HG02981 (cell line): ENCODE measurements at regions not wholly inside any gene's neighbourhood (a gene's known extent, or its start where the extent isn't known, plus 50 kb on each side); places are given as distances from the start of the nearest gene placed in this dataset.

Experiments used
- ATAC-seq: cut with Tn5 transposase; IDR thresholded peaks from one replicate; pipeline ENCODE4 v1.9.1; 2021; ENCODE audit warnings: mild to moderate bottlenecking, moderate library complexity; ENCODE audit not compliant: unreplicated experiment

DNA sequence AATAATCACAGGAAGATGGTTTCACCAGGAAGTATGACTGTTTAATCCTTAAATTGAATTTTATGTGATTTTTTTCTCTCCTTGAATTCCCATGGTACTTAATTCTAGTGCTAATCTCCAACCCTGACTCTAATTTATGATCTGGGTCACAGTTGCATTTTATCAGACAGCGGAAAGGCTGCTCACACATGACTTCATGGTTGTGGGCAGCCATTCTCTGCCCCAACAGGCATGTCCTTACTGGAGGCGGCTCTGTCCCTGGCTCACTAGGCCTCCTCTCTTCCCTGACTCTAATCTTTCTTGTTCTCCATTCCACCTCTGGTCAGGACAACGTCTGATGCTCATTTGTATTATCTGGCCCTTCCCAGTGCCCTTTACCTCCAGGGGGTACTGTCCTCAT lies 184.4 kb downstream of the CHST1 start:
- ATAC-seq, result no peak

- ATAC-seq, result no peak
Observed at GRCh38 chr11:45477588-45477987, 187.8 kb downstream of the CHST1 start.

DNA sequence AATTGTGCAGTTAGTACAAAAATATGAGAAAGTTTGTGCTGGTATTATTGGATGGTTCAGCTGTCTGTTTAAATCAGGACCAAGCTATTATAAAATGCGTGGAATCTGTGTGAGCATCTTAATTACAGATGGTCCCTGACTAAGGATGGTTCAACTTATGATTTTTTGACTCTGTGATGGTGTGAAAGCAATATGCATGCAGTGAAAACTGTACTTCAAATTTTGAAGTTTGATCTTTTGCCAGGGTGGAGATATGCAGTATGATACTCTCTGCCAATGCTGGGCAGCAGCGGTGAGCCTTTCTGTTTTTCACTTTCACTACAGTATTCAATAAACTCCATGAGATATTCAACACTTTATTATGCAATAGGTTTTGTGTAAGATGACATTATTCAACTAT lies 189.3 kb downstream of the CHST1 start:
- ATAC-seq, result no peak

DNA sequence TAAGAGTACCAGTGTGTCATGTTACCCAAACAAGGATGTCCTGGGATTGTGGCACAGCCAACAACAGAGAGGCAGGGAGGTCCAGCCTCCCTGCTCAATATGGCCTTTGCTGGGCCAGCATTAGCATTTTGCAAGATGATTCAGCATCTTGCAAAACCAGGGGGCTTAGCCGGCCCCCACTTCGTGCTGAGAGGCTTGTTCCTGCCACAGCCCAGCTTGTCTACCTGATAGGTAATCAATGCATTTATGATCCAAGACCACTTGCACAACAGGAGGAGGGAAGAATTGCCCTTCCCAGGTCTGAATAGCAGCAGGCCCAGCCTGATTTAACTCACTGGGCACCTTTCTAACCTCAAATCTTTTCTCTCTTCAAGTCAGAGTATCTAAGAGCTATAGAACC lies 189.0 kb upstream of the SYT13 start:
- ATAC-seq, result no peak

DNA sequence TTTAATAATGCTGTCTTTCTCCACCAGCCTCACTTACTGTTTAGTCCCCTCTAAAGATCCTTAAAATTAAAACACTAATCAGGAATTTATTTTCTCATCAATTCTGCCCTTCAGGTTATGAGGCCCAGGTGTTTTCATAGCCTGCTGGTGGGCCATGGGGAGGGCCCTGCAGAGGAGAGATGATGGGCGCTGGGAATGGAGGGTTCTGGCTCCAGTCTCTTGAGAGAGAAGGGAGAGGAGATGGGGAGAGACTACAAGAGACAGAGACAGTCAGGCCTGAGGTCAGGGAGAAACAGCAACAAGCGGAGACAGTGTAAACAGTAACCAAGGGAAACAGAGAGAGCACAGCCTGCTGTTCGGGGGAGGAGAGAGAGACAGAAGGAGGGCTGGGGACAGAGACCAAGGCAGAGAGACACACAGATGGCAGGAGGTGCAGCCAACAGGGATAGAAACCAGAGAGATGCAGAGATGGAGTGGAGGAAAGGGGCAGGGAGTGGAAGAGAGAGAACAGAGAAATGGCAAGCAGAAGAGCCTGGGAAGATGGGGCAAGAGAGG lies 187.3 kb upstream of the SYT13 start:
- ATAC-seq, result no peak

- ATAC-seq, result no peak
Observed at GRCh38 chr11:45472716-45473317, 186.7 kb upstream of the SYT13 start.

GRCh38 chr11:45471266-45471665 lies 185.1 kb upstream of the SYT13 start:
- no peak for ATAC-seq

DNA sequence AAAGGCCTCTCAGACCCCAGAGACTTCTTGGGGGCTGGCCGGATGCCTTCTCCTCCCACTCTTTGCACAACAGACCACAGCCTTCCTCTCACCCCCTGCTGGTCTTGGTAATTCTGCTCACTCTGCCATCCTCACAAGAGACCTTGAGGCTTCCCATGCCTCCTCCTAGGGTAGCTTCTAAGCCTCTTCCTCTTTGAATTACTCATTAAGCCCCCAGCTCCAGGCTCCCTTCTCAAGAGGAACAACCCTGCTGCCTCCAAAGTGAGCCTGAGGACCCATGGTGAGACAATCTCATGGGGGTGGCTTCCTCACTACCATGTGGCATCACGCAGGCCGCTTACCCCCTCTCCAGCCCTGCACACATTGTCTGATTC lies 184.6 kb upstream of the SYT13 start:
- ATAC-seq, result no peak

DNA sequence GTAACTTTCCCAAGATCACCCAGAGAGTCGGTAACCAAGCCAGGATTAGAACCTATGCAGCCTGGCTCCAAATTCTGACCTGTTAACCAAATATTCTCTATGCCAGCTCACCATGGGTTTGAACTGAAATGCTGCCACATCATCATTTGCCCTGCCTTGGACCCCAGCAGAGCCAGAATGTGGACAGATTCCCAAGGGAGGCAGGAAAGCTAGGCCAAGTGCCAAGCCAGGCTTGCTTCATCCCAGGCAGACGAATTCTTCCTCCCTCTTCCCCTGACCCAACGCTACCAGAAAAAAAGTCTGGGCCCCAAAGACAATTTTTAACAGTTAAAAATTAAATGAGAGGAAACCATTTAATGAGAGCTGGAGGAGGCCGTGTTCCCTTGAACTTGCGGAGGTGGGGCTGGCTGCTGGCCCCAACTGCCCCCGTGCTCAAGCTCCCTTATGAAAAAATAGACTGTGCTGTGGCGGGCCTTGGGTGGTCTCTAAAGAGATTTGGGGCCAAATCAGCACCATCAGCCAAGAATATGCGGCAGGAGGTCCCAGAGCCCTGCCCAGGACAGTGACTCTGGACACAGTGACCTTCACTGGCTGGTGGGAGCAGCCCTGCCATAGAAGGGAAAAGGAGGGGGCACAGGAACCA lies 184.1 kb upstream of the SYT13 start:
- no peak for ATAC-seq

DNA sequence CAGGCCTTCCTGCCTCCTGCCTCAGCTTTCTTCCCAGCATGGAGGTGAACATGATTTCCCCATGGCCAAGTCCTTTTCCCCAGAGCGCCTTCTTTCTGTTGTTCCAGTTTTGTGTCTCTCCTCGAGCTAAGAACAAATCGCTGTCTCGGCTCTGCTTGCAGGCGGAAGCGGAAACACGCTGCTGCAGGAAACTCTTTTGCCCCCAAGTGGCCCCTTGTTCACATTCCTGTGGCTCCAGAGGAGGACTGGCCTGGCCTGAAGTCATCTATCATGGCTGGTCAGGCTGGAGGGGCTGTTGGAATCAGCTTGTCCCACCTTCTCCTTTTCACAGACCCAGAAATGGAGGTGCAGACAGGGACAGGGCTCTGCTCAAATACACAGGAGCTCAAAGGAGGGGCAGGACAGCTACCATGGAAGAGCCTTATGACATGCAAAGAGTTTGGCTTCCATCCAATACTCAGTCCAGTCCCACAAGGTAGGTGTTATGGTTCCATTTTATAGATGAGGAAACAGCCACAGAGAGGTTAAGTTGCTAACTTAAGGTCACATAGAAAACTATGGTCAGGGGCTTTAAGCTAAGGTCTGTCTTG lies 182.2 kb upstream of the SYT13 start:
- no peak for ATAC-seq

DNA sequence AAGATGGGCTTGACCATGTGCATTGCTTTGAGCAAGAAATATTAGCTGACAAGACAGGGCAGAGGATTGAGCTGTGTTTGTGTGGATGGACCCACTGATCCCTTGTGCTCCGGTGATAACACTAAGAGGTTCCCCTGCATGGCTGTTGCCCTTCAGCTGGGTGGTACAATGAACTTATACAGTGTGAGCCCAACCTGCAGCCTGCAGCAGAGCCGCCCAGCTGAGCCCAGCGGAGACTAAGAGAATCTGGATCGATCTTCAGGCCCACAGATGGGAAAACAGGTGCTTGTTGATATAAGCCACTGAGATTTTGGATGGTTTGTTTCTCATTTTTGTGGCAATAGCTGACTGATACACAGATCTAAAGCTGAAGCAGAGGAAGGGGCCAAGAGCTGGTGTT lies 177.4 kb upstream of the SYT13 start:
- no peak for ATAC-seq

- ATAC-seq, result no peak
Observed at GRCh38 chr11:45461514-45461913, 175.4 kb upstream of the SYT13 start.

GRCh38 chr11:45459491-45459890 lies 173.3 kb upstream of the SYT13 start:
- ATAC-seq, result no peak

DNA sequence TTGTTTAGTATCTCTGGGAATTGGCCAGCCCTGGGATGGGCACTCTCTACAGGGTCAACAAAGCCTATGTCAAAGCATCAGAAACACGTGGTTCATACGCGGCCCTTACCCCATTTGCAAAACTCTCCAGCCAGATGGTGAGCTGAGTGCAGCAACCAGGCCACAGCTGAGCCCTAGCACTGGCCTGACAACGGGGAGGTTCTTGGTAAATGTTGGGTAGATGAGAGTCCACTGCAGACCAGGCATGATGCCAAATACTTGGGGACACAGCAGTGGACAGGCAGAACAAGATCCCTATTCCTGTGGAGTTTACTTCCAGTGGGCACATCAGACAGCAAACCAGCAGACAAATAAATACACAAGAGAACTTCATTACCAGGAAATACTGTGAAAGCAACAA lies 172.1 kb upstream of the SYT13 start:
- ATAC-seq, result no peak

DNA sequence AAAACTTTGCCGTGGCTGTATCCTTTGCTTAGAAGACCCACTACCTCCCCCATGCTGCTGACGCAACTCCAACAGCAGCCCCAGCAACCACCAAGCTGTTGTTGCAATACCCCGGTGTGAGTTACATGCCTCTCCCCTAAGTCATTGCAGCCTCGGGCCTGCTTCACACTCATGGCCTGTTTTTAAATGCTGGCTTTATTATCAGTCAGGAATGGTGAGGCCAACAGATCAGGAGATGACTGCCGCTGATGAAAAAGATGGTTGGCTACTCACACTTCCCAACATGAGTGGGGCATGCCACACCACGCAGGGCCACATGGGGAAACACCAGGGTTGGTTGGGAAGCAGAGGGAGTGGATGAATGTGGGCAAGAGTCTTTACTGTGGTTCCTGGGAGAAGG lies 171.5 kb upstream of the SYT13 start:
- ATAC-seq, result no peak

DNA sequence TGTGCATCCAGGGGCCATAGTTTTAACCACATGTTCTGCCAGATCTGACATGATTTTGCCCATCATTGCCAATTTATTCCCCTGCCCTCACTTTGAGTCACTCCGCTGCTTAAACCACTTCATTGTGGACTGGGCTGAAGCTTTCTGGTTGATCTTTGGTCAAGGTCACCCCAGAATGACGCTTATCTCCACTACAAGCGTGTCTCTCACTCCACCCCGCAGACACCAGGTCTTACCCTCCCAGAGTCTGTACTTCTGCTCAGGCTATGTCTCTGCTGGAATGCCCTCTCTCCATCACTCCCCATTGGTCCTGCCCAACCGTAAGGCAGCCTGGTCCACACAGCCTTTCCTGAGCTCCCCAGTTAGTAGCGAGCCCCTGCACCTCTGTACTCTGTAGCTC lies 170.5 kb upstream of the SYT13 start:
- ATAC-seq, result no peak

DNA sequence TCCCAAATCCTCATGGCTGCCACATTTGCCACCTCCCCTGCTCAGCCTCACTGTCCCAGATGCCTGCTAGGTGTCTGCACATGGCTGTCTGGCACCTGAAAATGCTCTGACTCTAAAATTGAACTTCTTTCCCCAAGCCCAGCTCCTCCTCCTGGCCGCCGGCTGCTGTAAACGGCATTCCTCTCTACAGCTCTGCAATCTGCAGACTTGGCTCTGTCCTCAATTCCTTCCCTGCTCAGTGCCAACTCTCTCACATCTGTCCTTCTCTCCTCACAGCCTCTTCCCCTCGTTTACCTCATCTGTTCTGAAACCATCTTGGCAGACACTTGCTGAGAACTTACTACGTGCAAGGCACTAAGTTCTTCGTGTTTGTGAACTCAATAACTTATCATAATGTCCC lies 169.4 kb upstream of the SYT13 start:
- ATAC-seq, result no peak

DNA sequence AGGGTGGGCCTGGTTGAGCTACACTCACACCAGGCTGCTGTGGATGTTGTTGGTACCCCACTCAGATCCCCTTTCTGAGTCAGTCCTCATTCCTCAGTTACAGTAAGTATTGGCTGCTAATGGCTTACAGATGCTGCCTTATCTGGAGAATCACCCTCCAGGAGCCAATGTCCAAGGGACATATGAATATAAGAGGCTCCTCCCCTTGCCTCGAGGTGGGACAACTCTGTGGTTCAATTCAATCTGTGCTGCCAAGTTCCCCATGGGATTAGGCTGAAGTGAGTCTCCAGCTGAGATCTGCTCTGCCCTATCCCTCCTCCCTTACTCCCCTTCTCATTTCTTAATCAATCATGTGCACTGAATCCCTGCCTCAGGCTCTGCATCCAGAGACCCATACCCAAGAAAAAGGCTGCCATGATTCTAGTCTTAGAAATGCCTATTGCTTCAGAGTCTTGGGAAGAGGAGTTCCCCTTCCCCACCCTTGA lies 168.8 kb upstream of the SYT13 start:
- ATAC-seq, result no peak

DNA sequence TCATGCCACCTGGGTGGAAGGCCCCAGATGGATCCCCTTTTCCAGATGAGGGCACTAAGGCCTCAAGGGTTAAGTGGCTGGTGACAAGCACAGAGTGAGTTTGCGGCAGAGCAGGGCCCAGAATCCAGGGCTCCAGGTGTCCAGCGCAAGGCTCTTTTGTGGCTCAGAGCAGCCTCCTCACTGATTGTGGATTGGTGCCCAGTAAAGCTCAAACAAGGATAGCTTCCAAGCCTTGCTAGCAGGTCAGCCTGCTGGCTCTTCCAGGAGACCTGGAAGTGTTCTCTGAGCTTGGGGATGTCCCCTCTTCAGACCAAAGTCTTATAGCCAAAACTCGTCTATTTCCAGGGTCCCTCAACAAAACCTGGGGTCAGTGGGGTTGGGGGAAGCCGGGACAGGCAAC lies 167.6 kb upstream of the SYT13 start:
- no peak for ATAC-seq

DNA sequence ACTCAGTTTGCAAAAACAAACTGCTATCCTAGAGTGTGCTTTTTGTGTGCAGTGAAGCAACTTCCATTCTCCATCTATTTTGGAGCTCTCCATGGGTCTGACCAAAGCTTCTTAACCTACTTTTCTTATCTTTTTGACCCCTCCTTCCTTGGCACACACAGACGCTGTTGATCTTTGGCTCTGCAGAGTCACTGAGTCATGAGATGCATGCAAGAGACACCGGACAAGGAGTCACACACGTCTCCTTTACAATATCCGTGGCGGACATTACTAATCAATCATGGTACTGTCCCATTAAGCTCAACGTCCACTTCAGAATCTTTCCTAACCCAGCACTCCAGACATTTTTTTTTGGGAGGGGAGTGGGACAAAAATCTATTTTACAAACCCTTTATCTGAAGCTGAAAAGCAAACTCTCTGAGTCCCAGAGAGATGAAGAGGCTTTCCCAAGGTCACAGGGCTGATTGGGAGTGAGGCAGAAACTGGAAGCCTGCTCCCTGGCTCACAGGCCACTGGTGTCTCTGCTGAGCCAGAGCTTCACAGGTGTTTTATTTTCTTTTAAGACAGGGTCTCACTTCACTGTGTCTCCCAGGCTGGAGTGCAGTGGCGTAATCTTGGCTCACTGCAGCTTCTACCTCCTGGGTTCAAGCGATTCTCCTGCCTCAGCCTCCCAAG lies 165.8 kb upstream of the SYT13 start:
- ATAC-seq, result no peak

DNA sequence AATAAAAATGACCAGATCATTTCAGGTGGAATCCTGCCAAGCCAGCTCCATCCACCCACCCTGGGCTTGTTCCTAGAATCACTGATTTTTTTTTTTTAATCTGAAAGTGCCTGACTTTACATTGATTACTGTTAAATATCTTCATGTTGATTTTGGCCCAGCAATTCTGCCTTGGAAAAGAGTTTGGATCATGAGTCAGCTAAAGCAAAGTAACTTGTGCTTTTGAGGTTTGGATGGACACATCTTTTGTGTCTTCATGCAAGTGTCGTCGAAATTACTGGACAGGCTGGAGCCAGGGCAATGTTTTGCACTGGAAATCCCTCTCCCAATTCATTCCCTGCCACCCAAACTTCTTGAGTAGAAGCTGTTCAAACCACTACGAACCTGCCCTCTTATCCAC lies 164.0 kb upstream of the SYT13 start:
- ATAC-seq, result no peak
